Stimulated activated CD8-positive, alpha-beta memory T cell treated with anti-CD3 and anti-CD28 coated beads, Interleukin-15, amount 100 ng/mL, for 48 hours (primary cell): ENCODE measurements at regions not wholly inside any gene's neighbourhood (a gene's known extent, or its start where the extent isn't known, plus 50 kb on each side); places are given as distances from the start of the nearest gene placed in this dataset.

ENCODE experiments used
- DNase-seq, 2 donors: peaks; one replicate each; pipeline ENCODE4 v3.0.0-alpha.2; 2020; ENCODE audit warnings: low read depth in 2 of 2

GRCh38 chr16:9186061-9186460 lies 94.6 kb downstream of the HAPSTR1 start:
- no peak for DNase-seq

GRCh38 chr16:9188721-9189120 lies 97.3 kb downstream of the HAPSTR1 start:
- no peak for DNase-seq

GRCh38 chr16:9191274-9191850 lies 99.9 kb downstream of the HAPSTR1 start:
- no peak for DNase-seq

- no peak for DNase-seq
These were observed 101.3 kb downstream of the HAPSTR1 start for GRCh38 chr16:9192746-9193145.

GRCh38 chr16:9195287-9195686 lies 103.8 kb downstream of the HAPSTR1 start:
- no peak for DNase-seq

GRCh38 chr16:9197957-9198661 lies 106.7 kb downstream of the HAPSTR1 start:
- no peak for DNase-seq

GRCh38 chr16:9199311-9199710 lies 107.9 kb downstream of the HAPSTR1 start:
- no peak for DNase-seq

- no peak for DNase-seq
These were observed 108.3 kb downstream of the HAPSTR1 start for GRCh38 chr16:9199751-9200150.

DNA sequence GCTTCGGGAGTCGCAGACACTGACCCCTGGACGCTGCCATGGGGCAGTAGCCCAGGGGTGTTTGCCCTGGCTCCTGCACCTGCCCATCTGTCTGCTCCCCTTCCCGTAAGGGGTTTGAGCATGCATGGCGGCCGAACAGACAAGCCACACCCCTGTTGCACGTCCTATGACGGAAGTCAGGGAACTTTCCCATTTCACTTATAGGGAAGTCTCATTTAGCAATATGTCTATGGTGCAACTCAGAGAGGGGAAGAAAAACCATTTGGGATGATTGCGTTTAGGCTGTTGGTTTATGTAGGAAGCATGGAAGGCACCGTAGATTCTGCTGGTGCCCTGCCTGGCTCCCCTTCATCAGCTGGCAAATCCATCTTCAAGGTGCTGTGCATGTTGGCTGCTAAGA lies 112.5 kb downstream of the HAPSTR1 start:
- DNase-seq = no peak

DNA sequence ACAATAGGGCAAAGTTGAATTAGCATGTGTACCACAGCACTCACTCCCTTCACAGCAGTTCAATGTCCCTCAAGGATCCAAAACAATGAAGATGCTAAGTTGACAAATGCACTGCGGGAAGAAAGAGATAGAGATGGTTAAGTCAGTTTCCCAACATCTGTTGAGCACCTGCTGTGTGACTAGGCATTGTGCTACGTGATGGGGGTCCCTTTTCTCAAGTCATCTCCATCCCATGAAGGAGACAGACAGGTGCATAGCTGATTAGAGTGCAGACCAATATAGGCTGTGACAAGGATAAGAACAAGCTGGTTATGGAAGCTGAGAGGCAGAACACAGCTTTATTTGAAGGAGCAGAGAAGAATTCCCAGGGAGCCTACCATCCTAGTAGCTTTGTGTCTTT lies 114.2 kb downstream of the HAPSTR1 start:
- DNase-seq = no peak

DNA sequence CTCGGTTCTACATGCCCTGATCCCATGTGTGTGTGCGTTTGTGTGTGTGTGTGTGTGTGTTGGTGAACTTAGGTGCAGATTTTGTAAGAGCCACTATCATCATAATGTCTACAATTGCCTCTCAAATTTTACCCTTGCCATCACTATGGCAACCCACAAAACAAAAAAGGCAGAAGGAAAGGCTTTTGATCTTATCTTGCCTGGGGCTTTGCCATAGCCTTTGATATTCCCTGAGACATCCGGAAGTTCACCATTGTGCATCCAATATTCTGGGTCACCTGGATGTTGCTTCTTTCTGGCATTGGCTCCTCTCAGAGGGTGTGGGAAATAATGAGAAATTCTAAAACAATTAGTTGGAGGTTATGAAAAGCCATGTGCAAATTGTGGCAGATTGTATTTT lies 114.7 kb downstream of the HAPSTR1 start:
- DNase-seq = no peak

DNA sequence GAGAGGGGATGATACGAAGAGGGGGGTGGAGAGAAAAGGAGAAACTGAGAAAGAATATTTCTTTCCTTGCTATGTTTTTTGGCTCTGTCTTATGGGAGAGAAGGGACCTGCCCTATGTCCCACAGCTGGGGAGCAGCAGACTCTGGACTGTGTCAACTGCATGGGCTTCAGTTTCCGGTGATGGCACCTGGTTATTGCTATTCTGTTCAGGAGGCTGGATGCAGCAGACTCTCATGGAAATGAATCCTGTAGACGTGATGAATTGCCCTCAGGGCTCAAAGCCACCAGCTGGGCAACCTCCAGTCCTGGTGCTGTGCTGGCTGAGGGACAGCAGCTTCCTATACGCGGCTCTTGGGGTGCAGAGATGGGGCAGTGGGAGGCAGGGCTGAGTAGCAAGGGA lies 121.2 kb downstream of the HAPSTR1 start:
- no peak for DNase-seq

GRCh38 chr16:9219813-9220212 lies 128.4 kb downstream of the HAPSTR1 start:
- DNase-seq = no peak

DNA sequence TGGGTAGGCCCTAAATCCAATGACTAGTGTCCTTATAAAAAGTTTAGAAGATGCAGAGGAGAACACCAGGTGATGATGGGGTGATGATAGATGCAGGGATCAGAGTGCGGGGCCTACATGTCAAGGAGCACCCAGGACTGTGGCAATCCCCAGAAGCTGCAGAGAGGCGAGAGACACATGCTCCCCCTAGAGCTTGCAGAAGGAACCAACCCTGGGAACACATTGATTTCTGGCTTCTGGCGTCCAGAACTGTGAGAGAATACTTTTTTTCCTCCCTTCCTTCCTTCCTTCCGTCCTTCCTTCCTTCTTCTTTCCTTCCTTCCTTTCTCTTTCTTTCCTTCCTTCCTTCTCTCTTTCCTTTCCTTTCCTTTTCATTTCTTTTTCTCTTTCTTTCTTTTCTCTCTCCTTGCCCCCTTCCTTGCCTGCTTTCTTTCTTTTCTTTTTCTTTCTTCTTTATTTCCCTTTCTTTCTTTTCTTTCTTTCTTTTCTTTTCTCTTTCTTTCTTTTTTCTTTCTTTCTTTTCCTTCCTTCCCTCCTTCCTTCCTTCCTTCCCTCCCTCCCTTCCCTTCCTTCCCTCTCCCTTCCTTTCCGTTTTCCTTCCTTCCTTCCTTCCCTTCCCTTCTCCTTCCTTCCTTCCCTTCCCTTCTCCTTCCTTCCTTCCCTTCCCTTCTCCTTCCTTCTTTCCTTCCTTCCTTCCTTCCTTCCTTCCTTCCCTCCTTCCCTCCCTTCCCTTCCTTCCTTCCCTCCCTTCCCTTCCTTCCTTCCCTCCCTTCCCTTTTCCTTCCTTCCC lies 134.3 kb downstream of the HAPSTR1 start:
- no peak for DNase-seq

DNA sequence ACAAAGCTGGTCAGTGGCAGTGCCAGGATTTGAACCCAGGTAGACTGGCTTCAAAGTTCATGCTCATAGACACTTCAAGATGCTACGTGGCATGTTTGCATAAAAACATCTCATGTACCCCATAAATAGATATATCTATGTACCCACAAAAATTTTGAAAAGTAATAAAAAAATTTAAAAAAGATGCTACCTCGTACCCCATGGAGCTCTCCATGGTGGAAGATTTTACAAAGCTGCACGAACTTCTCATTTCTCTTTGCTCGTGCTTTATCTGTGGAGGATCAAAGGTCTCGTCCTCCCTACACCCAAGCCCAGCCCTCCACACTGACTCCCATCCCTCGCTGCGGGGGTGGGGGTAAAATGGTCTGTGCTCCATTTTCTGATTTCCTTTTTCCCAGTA lies 135.5 kb downstream of the HAPSTR1 start:
- no peak for DNase-seq

DNA sequence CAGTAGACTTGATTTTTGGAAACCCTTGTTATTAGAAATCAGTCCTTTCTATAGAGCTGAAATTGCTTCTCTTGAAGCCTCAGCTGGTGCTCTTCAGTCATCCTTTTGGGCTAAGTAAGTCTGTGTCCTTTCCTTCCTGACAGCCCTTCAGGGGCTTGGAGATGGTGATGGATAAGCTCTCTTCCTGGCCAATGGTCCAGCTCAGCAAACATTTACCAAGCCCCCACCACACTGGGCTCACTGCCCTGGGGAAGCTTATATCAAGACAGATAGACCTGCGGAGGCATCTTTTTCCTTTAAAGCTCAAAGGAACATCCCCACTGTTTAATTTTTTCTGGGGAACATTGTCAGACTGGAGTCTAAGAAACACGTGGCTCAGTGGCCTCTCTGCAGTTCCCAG lies 139.6 kb downstream of the HAPSTR1 start:
- DNase-seq = no peak

DNA sequence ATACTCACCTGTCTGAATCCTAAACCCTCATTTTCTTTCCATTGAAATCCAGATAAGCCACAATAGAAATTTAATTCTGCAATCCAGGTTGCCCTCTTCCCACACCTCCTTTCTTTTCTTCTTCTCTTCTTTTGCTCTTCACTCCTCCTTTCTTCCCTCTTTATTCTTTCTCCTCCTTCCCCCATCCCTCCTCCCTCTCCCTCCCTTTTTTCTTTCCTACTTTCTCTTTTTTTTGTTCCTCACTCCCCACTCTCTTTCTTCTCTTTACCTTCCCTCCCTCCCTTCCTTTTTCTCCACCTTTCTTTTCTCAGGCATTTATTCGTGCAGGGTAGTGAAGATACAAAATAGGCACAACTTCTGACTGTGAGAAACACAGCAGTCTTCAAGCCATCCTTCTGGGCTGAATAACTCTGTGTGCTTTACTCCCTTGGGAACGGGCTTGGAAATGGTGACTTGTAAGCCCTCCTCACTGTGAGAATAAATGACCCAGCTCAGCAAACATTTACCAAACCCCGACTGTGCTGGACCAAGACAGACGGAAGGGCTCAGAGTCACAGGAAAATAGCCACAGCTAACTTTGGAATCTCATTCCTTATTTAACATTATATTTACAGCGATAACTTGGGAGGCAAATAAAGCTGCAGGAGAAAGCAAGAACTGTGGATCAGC lies 140.8 kb downstream of the HAPSTR1 start:
- DNase-seq = no peak

DNA sequence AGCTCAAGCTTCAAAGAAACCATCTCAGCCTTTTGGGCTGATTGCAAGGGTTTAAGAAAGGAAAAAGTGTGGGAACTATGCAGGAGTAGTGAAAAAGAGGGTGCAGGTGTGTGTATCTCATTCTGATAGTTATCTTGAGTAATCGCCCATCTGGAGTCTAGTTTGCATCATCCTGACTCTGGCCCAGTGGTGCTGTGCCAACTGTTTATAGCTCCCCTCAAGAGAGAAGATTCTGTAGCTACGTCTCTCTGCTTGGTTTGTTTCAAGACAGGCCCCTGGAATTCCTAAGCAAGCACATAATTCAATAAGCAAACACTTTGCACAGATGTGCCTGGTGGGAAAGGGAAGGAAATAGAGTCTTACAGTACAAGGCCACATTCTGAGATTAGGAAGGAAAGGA lies 144.4 kb downstream of the HAPSTR1 start:
- DNase-seq = no peak

DNA sequence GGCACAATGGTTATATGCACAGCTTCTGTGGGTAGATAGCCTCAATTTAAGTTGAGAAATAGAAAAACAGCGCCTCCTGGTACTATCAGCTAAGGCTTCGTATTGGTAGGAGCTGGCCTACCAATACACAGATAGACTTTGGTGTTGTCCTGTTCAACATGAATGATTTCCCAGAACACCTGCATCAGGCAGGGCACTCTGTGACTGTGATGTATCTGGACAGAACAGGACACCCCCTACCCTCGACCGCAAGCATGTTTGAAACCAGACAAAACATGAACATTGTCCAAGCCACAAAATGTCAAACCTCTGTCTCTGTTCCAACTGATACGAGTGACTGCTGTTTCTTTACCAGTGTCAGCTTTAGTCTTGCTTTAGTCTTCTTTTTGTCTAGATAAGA lies 144.9 kb downstream of the HAPSTR1 start:
- no peak for DNase-seq

GRCh38 chr16:9238346-9238745 lies 146.9 kb downstream of the HAPSTR1 start:
- DNase-seq = no peak

DNA sequence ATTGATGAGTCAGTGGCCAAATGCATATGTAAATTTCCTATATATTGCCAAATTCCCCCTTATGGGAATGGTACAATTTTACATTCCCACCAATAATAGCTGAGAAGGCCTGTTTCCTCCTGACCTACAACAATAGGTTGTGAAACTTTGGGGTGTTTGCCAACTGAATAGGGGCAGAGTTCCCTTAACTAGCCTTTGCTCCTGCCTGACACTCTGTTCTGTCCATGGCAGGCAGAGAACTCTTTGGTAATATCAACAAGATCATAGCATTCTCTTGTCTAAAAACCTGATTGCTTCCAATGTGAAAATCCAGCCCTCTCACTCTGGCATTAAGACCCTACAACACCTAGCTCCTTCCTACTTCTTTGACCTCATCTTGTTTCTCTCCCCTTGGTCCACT lies 149.7 kb downstream of the HAPSTR1 start:
- no peak for DNase-seq

- no peak for DNase-seq
These were observed 156.7 kb downstream of the HAPSTR1 start for GRCh38 chr16:9248162-9248561.

DNA sequence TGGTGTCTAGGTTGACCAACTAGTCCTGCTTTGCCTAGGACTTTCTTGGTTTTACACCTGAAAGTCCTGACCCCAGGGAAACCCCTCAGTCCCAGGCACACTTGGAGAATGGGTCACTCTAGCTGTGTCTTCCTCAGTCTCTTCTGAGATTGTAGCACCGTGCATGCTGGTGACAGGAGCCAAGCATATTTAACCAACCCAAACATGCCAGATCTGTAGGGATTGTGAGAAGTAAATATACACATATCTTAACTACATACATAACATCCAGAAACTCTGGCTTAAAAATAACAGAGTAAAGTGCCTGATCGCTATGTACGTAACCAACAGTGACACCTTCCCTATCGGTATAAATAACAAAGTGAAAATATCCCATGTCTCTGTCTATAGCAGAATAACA lies 158.1 kb downstream of the HAPSTR1 start:
- DNase-seq = no peak
